ENCODE measurements at regions not wholly inside any gene's neighbourhood (a gene's known extent, or its start where the extent isn't known, plus 50 kb on each side); places are given as distances from the start of the nearest gene placed in this dataset.

DNA sequence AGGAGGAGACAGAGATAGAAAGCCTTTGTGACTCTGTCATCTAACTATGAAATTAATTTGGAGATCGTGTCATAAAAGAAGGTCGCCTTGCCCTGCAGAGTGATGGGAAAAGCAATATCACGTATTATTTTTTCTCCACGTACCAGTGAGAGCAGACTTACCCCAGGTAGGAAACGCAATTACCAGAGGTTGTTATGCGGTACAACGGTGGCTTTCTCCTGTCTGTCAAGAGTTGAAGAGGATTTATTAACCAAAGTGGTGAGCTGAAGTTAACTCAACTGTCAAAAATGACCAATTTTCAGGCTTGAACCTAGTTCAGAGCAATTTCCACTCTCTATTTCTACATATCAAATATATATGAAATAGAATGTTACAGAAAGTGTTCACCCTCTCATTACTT, 282.6 kb upstream of the PFKP start:
- TF ChIP-seq SUZ12 (IDR thresholded peaks at IDR 0.05; ENCODE audit: extremely low read depth, insufficient read depth, insufficient read length) (no peak), ZNF274 (IDR thresholded peaks at IDR 0.05; ENCODE audit: low read depth, low read length) (no peak)

Measured in NT2/D1 (cell line).